COLO668 (cell line): ENCODE measurements at regions not wholly inside any gene's neighbourhood (a gene's known extent, or its start where the extent isn't known, plus 50 kb on each side); places are given as distances from the start of the nearest gene placed in this dataset.
"Not testable (repeated sequence)": the region's sequence is repeated elsewhere in the genome, so short reads cannot be mapped to it uniquely, and the experiment has no call there.

Experiments used
- DNase-seq: peaks from one replicate; lab custom pipeline; 2025; ENCODE audit not compliant: unreplicated experiment; lab: John Stamatoyannopoulos, UW

- DNase-seq, result no peak
These were observed 203.4 kb downstream of the TMX1 start for GRCh38 chr14:51443195-51444018.

GRCh38 chr14:51444353-51445000 is 204.4 kb downstream of the TMX1 start:
- DNase-seq, result no peak

GRCh38 chr14:51445001-51445390 is 204.9 kb downstream of the TMX1 start:
- DNase-seq, result no peak

- no peak for DNase-seq
These were observed 204.9 kb upstream of the FRMD6 start for GRCh38 chr14:51446771-51447170.

GRCh38 chr14:51447411-51447810 is 204.3 kb upstream of the FRMD6 start:
- DNase-seq, result no peak

GRCh38 chr14:51448831-51449670 is 202.7 kb upstream of the FRMD6 start:
- DNase-seq, result no peak

GRCh38 chr14:51449681-51450080 is 202.0 kb upstream of the FRMD6 start:
- DNase-seq, result no peak

- DNase-seq, result no peak
These were observed 200.1 kb upstream of the FRMD6 start for GRCh38 chr14:51451561-51451960.

- no peak for DNase-seq
These were observed 197.8 kb upstream of the FRMD6 start for GRCh38 chr14:51453869-51454268.

GRCh38 chr14:51454351-51454750 is 197.4 kb upstream of the FRMD6 start:
- no peak for DNase-seq

GRCh38 chr14:51455041-51455835 is 196.5 kb upstream of the FRMD6 start:
- no peak for DNase-seq

GRCh38 chr14:51457843-51458562 is 193.7 kb upstream of the FRMD6 start:
- DNase-seq, result no peak

- no peak for DNase-seq
These were observed 193.2 kb upstream of the FRMD6 start for GRCh38 chr14:51458563-51458955.

- no peak for DNase-seq
These were observed 191.7 kb upstream of the FRMD6 start for GRCh38 chr14:51460011-51460410.

GRCh38 chr14:51462182-51462581 is 189.5 kb upstream of the FRMD6 start:
- peak; percentile 27 for DNase-seq

GRCh38 chr14:51462706-51463105 is 189.0 kb upstream of the FRMD6 start:
- DNase-seq, result no peak

- no peak for DNase-seq
These were observed 188.2 kb upstream of the FRMD6 start for GRCh38 chr14:51463461-51463860.

- no peak for DNase-seq
These were observed 187.3 kb upstream of the FRMD6 start for GRCh38 chr14:51464411-51464810.

GRCh38 chr14:51465486-51465885 is 186.2 kb upstream of the FRMD6 start:
- DNase-seq, result no peak

GRCh38 chr14:51467392-51467791 is 184.3 kb upstream of the FRMD6 start:
- DNase-seq, result not testable (repeated sequence)
